PC-3 (cell line): ENCODE measurements at regions not wholly inside any gene's neighbourhood (a gene's known extent, or its start where the extent isn't known, plus 50 kb on each side); places are given as distances from the start of the nearest gene placed in this dataset.

Experiments
- CTCF ChIP-seq: fragments of 300-600 bp; sonication (generic); conservative IDR thresholded peaks from 2 replicates; pipeline ENCODE4 v1.5.1; 2017; ENCODE audit warnings: antibody characterized with exemption, low read depth, mild to moderate bottlenecking, low read length
- EZH2 ChIP-seq: fragments of 300-600 bp; sonication (generic); IDR thresholded peaks from one replicate; pipeline ENCODE4 v1.6.1; 2017; ENCODE audit warnings: antibody characterized with exemption, mild to moderate bottlenecking, low read length; ENCODE audit not compliant: unreplicated experiment
- EZH2phosphoT487 ChIP-seq: fragments of 300-600 bp; sonication (generic); IDR thresholded peaks from 2 replicates; pipeline ENCODE4 v1.6.1; 2018; ENCODE audit warnings: mild to moderate bottlenecking, antibody characterized with exemption, low read length, borderline replicate concordance

- TF ChIP-seq CTCF (no peak), EZH2 (no peak), EZH2phosphoT487 (no peak)
Observed at GRCh38 chr5:160903076-160903475, 51.1 kb upstream of the ATP10B start.
